ENCODE measurements at regions not wholly inside any gene's neighbourhood (a gene's known extent, or its start where the extent isn't known, plus 50 kb on each side); places are given as distances from the start of the nearest gene placed in this dataset.

DNA sequence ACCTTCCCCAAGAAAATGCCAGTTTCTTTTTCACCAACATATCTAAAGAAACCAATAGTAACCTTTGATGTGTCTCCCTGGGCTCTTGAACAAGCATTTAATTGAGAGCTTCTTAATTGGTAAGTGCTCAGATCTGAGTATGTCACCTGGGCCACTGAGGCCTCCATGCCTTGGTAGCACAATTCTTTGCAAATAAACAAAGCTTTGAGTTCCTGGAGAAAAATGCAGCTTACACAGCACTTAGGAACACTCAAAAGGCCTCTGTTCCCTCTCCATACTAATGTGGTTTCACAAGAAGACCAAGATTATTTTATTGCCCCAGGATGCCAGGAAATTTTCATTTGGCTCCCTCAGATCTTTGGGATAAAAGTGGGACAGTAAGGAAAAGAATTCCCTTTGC lies 217.6 kb upstream of the CEP162 start:
- Histone ChIP-seq H3K4me2 (ENCODE audit: insufficient read depth, low read length) (no peak overlapping the region), H2AFZ (ENCODE audit: low read length) (no peak overlapping the region), H3K27me3 (ENCODE audit: insufficient read depth, low read length) (no peaks in the 10 kb centered on the region), H3K4me3 (ENCODE audit: insufficient read depth, low read length) (no peak overlapping the region), H3K36me3 (ENCODE audit: insufficient read depth, low read length) (no peaks in the 10 kb centered on the region), H3K4me1 (ENCODE audit: insufficient read depth, low read length) (peaks cover 3% of the 10 kb centered on the region), H3K79me2 (ENCODE audit: insufficient read depth, low read length) (no peaks in the 10 kb centered on the region), H4K20me1 (ENCODE audit: insufficient read depth, low read length) (no peaks in the 10 kb centered on the region), H3K27ac (ENCODE audit: low read depth, low read length) (no peak overlapping the region), H3K9me3 (ENCODE audit: low read depth, low read length) (no peaks in the 10 kb centered on the region)
- TF ChIP-seq, protein P1, sequence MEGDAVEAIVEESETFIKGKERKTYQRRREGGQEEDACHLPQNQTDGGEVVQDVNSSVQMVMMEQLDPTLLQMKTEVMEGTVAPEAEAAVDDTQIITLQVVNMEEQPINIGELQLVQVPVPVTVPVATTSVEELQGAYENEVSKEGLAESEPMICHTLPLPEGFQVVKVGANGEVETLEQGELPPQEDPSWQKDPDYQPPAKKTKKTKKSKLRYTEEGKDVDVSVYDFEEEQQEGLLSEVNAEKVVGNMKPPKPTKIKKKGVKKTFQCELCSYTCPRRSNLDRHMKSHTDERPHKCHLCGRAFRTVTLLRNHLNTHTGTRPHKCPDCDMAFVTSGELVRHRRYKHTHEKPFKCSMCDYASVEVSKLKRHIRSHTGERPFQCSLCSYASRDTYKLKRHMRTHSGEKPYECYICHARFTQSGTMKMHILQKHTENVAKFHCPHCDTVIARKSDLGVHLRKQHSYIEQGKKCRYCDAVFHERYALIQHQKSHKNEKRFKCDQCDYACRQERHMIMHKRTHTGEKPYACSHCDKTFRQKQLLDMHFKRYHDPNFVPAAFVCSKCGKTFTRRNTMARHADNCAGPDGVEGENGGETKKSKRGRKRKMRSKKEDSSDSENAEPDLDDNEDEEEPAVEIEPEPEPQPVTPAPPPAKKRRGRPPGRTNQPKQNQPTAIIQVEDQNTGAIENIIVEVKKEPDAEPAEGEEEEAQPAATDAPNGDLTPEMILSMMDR (IDR thresholded peaks at IDR 0.05; ENCODE audit: extremely low read depth, low read depth, low read length) = no peak
- no peak for DNase-seq (ENCODE audit: insufficient read length, low spot score, missing footprints)

DNA sequence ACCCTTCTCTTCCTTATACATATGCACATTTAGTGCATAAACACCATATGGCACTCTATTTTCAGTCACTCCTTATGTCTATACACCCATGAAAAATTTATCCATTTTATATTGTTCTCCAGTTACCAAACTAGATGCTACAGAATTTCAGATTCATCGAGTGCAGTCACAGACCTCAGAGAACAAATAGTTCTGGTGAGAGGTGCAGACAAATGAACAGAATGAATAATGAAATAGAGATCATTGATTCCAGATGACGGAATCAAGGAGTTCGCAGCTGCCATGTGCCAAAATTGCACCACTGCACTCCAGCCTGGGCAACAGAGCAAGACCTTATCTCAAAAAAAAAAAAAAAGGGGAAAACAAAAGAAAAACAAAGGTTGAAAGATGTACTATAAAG lies 214.8 kb upstream of the CEP162 start:
- H3K79me2 ChIP-seq (ENCODE audit: insufficient read depth, low read length) = no peaks in the 10 kb centered on the region
- H3K9me3 ChIP-seq (ENCODE audit: low read depth, low read length) = no peaks in the 10 kb centered on the region
- H3K36me3 ChIP-seq (ENCODE audit: insufficient read depth, low read length) = no peaks in the 10 kb centered on the region
- no peaks in the 10 kb centered on the region for H3K27me3 ChIP-seq (ENCODE audit: insufficient read depth, low read length)
- H3K27ac ChIP-seq (ENCODE audit: low read depth, low read length) = no peak overlapping the region
- H3K4me2 ChIP-seq (ENCODE audit: insufficient read depth, low read length) = no peak overlapping the region
- no peak overlapping the region for H2AFZ ChIP-seq (ENCODE audit: low read length)
- TF ChIP-seq, protein P1 (IDR thresholded peaks at IDR 0.05; ENCODE audit: extremely low read depth, low read depth, low read length) = no peak
- H3K4me1 ChIP-seq (ENCODE audit: insufficient read depth, low read length) = no peaks in the 10 kb centered on the region
- no peak for DNase-seq (ENCODE audit: insufficient read length, low spot score, missing footprints)
- no peak overlapping the region for H3K4me3 ChIP-seq (ENCODE audit: insufficient read depth, low read length)
- H4K20me1 ChIP-seq (ENCODE audit: insufficient read depth, low read length) = no peaks in the 10 kb centered on the region

DNA sequence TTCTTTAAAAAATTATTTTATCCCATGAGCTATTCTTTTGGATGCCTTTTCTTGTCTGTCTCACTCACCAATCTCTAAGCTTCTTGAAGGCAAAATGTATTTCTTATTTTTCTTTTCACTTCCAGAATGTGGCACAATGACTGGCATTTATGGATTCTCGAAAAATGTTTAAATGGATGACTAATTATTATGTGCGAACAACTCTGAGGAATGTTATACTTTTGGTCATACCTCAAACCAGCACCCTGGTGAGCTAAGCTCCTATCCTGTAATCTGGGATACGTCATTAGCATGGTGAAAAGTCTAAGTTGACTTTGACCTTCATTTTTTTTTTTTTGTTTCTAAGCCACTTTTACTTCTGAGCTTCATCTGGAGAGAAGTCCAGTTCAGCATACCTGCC lies 214.0 kb upstream of the CEP162 start:
- Histone ChIP-seq H3K4me3 (ENCODE audit: insufficient read depth, low read length) (no peak overlapping the region), H3K27me3 (ENCODE audit: insufficient read depth, low read length) (no peaks in the 10 kb centered on the region), H3K4me2 (ENCODE audit: insufficient read depth, low read length) (no peak overlapping the region), H4K20me1 (ENCODE audit: insufficient read depth, low read length) (no peaks in the 10 kb centered on the region), H3K4me1 (ENCODE audit: insufficient read depth, low read length) (no peaks in the 10 kb centered on the region), H2AFZ (ENCODE audit: low read length) (no peak overlapping the region), H3K27ac (ENCODE audit: low read depth, low read length) (no peak overlapping the region), H3K36me3 (ENCODE audit: insufficient read depth, low read length) (no peaks in the 10 kb centered on the region), H3K79me2 (ENCODE audit: insufficient read depth, low read length) (no peaks in the 10 kb centered on the region), H3K9me3 (ENCODE audit: low read depth, low read length) (no peaks in the 10 kb centered on the region)
- no peak for DNase-seq (ENCODE audit: insufficient read length, low spot score, missing footprints)
- TF ChIP-seq, protein P1 (IDR thresholded peaks at IDR 0.05; ENCODE audit: extremely low read depth, low read depth, low read length) = no peak

DNA sequence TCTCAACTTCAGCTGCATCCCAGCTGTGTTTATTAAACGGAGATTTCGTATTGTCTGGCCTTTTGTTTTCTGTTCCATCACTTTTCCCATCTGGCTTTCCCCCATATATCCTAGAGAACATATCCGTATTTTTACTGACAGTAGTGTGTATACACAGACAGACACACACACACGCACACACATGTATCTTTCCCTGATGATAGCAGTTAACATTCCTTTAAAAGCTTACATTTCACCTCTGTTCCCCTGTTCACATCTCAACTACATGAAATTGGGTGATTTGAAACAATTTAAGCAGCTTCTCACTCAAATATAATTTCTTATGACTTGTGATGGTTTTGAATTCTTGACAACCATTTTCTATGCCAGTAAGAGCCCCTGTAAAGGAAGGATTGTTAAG lies 207.1 kb upstream of the CEP162 start:
- no peaks in the 10 kb centered on the region for H3K36me3 ChIP-seq (ENCODE audit: insufficient read depth, low read length)
- DNase-seq (ENCODE audit: insufficient read length, low spot score, missing footprints) = no peak
- no peak overlapping the region for H3K27ac ChIP-seq (ENCODE audit: low read depth, low read length)
- H3K27me3 ChIP-seq (ENCODE audit: insufficient read depth, low read length) = no peaks in the 10 kb centered on the region
- H3K9me3 ChIP-seq (ENCODE audit: low read depth, low read length) = no peaks in the 10 kb centered on the region
- no peaks in the 10 kb centered on the region for H3K79me2 ChIP-seq (ENCODE audit: insufficient read depth, low read length)
- TF ChIP-seq, protein P1 (IDR thresholded peaks at IDR 0.05; ENCODE audit: extremely low read depth, low read depth, low read length) = no peak
- no peak overlapping the region for H3K4me2 ChIP-seq (ENCODE audit: insufficient read depth, low read length)
- H2AFZ ChIP-seq (ENCODE audit: low read length) = no peak overlapping the region
- H3K4me3 ChIP-seq (ENCODE audit: insufficient read depth, low read length) = no peak overlapping the region
- no peaks in the 10 kb centered on the region for H4K20me1 ChIP-seq (ENCODE audit: insufficient read depth, low read length)
- no peaks in the 10 kb centered on the region for H3K4me1 ChIP-seq (ENCODE audit: insufficient read depth, low read length)
